GM18868 (cell line): ENCODE measurements at regions not wholly inside any gene's neighbourhood (a gene's known extent, or its start where the extent isn't known, plus 50 kb on each side); places are given as distances from the start of the nearest gene placed in this dataset.
"Not testable (repeated sequence)": the region's sequence is repeated elsewhere in the genome, so short reads cannot be mapped to it uniquely, and the experiment has no call there.

Experiments
- ATAC-seq: cut with Tn5 transposase; IDR thresholded peaks from one replicate; pipeline ENCODE4 v1.9.1; 2021; ENCODE audit warnings: mild to moderate bottlenecking, moderate library complexity; ENCODE audit not compliant: unreplicated experiment

DNA sequence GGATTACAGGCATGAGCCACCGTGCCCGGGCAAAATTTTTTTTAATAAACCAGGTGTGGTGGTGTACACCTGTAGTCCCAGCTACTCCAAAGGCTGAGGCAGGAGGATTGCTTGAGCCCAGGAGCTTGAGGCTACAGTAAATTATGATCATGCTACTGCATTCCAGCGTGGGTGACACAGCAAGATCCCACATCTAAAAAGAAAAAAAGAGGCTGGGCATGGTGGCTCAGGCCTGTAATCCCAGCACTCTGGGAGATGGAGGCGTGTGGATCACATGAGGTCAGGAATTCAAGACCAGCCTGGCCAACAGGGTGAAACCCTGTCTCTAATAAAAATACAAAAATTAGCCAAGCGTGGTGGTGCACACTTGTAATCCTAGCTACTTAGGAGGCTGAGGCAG is 125.6 kb downstream of the ZNF281 start:
- ATAC-seq, result not testable (repeated sequence)

GRCh38 chr1:200282497-200283122 is 127.2 kb downstream of the ZNF281 start:
- no peak for ATAC-seq

DNA sequence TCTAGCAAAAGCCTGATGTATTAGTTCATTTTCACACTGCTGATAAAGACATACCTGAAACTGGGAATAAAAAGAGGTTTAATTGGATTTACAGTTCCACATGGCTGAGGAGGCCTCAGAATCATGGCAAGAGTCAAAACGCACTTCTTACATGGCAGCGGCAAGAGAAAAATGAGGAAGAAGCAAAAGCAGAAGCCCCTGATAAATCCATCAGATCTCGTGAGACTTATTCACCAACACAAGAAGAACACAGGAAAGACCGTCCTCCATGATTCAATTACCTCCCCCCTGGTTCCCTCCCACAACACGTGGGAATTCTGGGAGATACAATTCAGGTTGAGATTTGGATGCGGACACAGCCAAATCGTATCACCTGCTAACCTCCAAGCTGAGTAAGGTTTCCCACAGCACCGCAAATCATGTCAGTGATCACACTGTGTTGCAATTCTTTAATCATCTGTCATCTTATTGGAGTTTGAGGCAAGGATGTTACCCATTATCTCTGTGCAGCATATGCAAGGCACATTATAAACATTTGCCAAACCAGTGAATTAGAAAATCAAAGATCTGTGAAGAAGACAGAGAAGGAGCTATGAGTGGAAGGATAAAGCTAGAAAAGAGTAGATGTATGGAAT is 128.5 kb downstream of the ZNF281 start:
- ATAC-seq, result no peak

DNA sequence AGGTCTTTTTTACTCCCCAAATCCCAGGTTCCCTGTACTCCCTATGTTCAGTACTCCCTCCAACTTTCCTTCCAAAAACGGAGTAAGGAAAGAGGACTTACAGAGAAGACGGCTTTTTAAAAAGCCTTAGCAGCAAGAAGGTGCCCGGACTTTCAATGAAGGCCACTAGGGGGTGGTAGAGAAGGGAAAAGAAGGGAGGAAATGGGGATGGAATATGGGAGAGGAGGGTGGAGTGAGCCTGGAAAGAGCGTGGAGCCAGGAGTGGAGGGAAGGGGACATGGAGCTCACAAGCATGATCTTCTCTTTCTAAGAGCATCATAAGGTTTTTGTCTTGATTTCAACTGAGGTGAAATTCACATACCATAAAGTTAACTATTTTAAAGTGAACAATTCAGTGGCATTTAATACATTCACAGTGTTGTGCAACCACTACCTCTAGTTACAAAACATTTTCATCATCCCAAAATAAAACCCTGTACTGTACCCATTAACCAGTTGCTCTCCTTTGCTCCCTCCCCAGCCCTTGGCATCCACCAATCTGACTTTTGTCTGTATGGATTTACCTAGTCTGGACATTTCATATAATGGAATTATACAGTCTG is 129.9 kb downstream of the ZNF281 start:
- ATAC-seq, result no peak

- ATAC-seq, result no peak
Observed at GRCh38 chr1:200275816-200276453, 133.9 kb downstream of the ZNF281 start.

DNA sequence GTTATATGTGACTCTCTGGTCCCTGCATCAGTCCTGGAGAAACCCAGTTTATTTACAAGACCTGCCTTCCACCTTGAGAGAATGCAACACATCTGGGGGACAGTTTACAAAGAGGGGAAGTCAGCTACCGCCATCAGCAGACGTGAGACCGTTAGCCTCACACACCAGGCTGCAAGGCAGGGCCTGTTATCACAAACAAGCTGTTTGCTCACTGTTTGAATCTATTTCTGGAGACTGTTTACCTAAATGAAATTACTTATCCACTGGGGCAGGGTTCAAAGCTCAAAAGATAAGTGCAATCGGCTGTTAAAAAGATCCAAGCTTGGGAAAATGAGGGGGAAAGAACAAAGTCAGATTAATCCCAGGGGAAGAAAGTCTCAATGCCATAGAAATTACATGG is 134.4 kb downstream of the ZNF281 start:
- ATAC-seq, result no peak

GRCh38 chr1:200274116-200274515 is 135.7 kb downstream of the ZNF281 start:
- ATAC-seq, result no peak

- no peak for ATAC-seq
Observed at GRCh38 chr1:200272481-200273068, 137.3 kb downstream of the ZNF281 start.

DNA sequence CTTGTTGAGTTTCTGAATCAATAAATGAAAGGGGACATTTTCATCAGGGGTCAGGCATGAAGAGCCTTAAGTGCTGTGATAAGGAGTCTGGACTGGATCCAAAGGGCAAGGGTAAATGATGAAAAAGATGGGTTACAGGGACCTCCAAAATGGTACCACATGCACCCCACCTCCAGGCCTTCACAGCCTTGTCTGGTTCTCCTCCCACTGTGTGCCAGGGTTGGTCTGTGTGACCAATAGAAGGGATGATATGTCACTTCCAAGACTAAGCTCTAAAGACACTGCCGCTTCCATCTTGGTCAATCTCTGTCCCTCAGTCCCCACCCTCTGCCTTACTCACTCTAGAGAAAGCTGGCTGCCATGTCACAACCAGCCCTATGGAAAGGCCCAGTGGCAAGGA is 140.6 kb downstream of the ZNF281 start:
- ATAC-seq, result no peak

DNA sequence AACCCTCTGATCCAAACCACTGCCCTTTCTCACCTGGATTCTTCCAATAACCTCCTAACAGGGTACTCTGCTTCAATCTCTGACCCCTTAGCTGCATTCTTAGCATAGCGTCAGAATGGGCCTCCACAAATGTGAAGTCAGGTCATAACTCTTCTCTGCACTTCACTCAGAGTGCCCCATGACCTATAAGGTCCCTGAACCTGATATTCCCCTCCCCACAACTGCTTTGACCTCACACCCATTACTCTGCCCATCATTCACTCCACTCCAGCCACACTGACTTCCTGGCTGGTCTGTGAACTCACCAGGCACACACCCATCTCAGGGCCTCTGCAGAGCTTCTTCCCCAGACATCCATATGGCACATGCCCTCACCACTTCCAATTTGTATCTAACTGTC is 141.9 kb downstream of the ZNF281 start:
- ATAC-seq, result no peak

- ATAC-seq, result no peak
Observed at GRCh38 chr1:200267458-200267857, 142.4 kb downstream of the ZNF281 start.

- no peak for ATAC-seq
Observed at GRCh38 chr1:200266871-200267270, 143.0 kb downstream of the ZNF281 start.

- ATAC-seq, result no peak
Observed at GRCh38 chr1:200265881-200266280, 144.0 kb downstream of the ZNF281 start.

DNA sequence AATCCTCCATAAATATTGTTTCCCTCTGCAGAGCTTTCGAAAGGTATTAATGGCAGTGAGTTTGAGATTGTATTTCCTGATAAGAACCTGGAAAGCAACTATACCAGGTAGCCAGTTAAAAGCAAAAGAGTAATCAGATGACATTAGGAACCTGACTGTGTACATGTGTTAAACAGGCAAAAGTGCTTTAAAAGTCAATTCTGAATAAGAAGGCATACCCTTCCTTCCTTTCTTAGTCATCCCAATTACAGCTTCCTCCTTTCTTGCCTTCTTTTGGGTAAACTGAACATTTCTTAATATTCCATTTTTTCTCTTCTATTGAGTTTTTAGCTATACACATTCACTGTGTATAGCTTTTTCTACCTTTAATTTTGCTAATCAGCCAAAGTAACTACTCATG is 144.7 kb downstream of the ZNF281 start:
- ATAC-seq, result no peak

DNA sequence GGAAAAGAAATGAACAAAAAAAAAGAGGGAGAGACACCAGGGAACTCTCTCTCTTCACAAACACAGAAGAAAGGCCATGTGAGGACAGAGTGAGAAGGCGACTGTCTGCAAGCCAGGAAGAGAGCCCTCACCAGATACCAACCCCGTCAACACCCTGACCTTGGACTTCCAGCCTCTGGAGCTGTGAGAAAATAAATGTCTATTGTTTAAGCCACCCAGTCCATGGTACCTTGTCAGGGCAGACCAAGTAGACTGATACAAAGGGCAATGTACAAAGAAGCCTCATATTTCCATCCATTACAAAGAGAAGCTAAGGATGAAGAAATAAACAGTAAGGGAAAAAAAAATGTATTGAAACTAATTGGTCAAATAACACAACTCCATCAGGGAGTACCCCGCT is 146.6 kb downstream of the ZNF281 start:
- ATAC-seq, result no peak

GRCh38 chr1:200262326-200262965 is 147.4 kb downstream of the ZNF281 start:
- ATAC-seq, result peak; percentile 78

GRCh38 chr1:200260597-200261335 is 149.1 kb downstream of the ZNF281 start:
- no peak for ATAC-seq

DNA sequence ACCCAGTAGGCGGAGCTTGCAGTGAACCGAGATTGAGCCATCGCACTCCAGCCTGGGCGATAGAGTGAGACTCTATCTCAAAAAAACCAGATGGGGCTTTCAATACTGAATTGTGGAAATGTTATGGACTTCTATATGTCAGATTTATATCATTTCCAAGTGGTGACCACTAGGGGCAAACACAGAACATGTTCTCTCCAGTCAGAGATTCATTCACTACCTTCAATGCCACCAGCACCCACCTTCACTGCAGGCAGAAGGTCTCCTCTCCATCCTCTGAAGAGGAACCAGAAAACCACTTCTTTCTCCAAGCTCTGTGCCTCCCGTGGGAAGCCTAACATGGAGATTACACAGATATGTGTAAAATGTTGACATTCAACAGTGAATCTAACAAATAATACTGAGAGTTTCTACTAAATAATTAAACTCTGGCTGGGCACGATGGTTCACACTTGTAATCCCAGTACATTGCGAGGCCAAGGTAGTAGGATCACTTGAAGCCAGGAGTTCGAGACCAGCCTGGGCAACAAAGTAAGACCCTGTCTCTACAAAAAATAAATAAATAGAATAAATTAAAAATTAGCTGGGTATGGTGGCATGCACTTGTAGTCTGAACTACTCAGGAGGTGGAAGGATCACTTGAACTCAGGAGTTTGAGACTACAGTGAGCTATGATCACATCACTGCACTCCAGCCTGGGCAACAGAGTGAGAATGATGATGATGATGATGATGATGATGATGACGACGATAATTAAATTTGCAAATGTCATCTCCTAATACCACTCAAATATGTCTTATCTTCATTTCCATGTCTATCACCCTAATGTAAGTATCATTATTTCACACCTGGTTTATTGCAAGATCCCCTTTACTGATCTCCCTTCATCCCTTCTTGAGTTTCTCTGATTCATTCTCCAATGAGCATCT is 151.1 kb downstream of the ZNF281 start:
- peak; percentile 48 for ATAC-seq

GRCh38 chr1:200257235-200257634 is 152.6 kb downstream of the ZNF281 start:
- no peak for ATAC-seq
